ENCODE measurements at regions not wholly inside any gene's neighbourhood (a gene's known extent, or its start where the extent isn't known, plus 50 kb on each side); places are given as distances from the start of the nearest gene placed in this dataset.

- H3K27me3 Mint-ChIP-seq (ENCODE audit: insufficient read depth, unreplicated experiment) = no peaks in the 10 kb centered on the region
- Histone ChIP-seq H3K4me3 (ENCODE audit: low read depth, low read length) (no peak overlapping the region), H3K27me3 (replicated peaks; ENCODE audit: control insufficient read depth, insufficient read depth, low read length) (no peaks in the 10 kb centered on the region), H3K4me1 (peaks cover 7% of the 10 kb centered on the region), H3K9me3 (0 out of 2 replicates have a peak, but pooled peaks cover 4% of the 10 kb centered on the region), H3K36me3 (ENCODE audit: control insufficient read depth, insufficient read depth, low read length) (no peaks in the 10 kb centered on the region)
- no peaks in the 10 kb centered on the region for H3K36me3 Mint-ChIP-seq (ENCODE audit: insufficient read depth, unreplicated experiment)
- TF ChIP-seq, protein P1, sequence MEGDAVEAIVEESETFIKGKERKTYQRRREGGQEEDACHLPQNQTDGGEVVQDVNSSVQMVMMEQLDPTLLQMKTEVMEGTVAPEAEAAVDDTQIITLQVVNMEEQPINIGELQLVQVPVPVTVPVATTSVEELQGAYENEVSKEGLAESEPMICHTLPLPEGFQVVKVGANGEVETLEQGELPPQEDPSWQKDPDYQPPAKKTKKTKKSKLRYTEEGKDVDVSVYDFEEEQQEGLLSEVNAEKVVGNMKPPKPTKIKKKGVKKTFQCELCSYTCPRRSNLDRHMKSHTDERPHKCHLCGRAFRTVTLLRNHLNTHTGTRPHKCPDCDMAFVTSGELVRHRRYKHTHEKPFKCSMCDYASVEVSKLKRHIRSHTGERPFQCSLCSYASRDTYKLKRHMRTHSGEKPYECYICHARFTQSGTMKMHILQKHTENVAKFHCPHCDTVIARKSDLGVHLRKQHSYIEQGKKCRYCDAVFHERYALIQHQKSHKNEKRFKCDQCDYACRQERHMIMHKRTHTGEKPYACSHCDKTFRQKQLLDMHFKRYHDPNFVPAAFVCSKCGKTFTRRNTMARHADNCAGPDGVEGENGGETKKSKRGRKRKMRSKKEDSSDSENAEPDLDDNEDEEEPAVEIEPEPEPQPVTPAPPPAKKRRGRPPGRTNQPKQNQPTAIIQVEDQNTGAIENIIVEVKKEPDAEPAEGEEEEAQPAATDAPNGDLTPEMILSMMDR (IDR thresholded peaks at IDR 0.05; ENCODE audit: insufficient read depth in 1 of 2, low read depth in 1 of 2, low read length in 1 of 2, severe bottlenecking in 1 of 2, unreplicated experiment in 1 of 2) = no peak
- no TSS peak for BruUV-seq (replicated peaks)
- DNase-seq = no peak
- ChIA-PET POLR2A (no interaction called here), CTCF (no interaction called here)
- H3K4me3 Mint-ChIP-seq (ENCODE audit: unreplicated experiment) = no peak overlapping the region
- intact Hi-C loops (cut with micrococcal nuclease; ENCODE audit: unreplicated experiment) = no loop called here
- no peak overlapping the region for H3K27ac Mint-ChIP-seq (ENCODE audit: unreplicated experiment)
- no peaks in the 10 kb centered on the region for H3K9me3 Mint-ChIP-seq (ENCODE audit: unreplicated experiment)
- H3K4me1 Mint-ChIP-seq (ENCODE audit: low read depth, unreplicated experiment) = peaks cover 8% of the 10 kb centered on the region
These were observed 221.1 kb upstream of the ACTBL2 start for GRCh38 chr5:57703721-57704120.

GRCh38 chr5:57700484-57700883 lies 217.9 kb upstream of the ACTBL2 start:
- TF ChIP-seq, protein P1 (IDR thresholded peaks at IDR 0.05; ENCODE audit: insufficient read depth in 1 of 2, low read depth in 1 of 2, low read length in 1 of 2, severe bottlenecking in 1 of 2, unreplicated experiment in 1 of 2) = no peak
- peaks cover 12% of the 10 kb centered on the region for H3K4me1 ChIP-seq
- Mint-ChIP-seq H3K4me3 (ENCODE audit: unreplicated experiment) (no peak overlapping the region), H3K27ac (ENCODE audit: unreplicated experiment) (no peak overlapping the region), H3K4me1 (ENCODE audit: low read depth, unreplicated experiment) (peaks cover 8% of the 10 kb centered on the region), H3K27me3 (ENCODE audit: insufficient read depth, unreplicated experiment) (no peaks in the 10 kb centered on the region), H3K36me3 (ENCODE audit: insufficient read depth, unreplicated experiment) (no peaks in the 10 kb centered on the region), H3K9me3 (ENCODE audit: unreplicated experiment) (no peaks in the 10 kb centered on the region)
- ChIA-PET CTCF (no interaction called here), POLR2A (no interaction called here)
- H3K9me3 ChIP-seq = no peaks in the 10 kb centered on the region
- no peaks in the 10 kb centered on the region for H3K36me3 ChIP-seq (ENCODE audit: control insufficient read depth, insufficient read depth, low read length)
- BruUV-seq (replicated peaks) = no TSS peak
- H3K27me3 ChIP-seq (replicated peaks; ENCODE audit: control insufficient read depth, insufficient read depth, low read length) = no peaks in the 10 kb centered on the region
- intact Hi-C loops (cut with micrococcal nuclease; ENCODE audit: unreplicated experiment) = no loop called here
- DNase-seq = no peak
- H3K4me3 ChIP-seq (ENCODE audit: low read depth, low read length) = no peak overlapping the region

DNA sequence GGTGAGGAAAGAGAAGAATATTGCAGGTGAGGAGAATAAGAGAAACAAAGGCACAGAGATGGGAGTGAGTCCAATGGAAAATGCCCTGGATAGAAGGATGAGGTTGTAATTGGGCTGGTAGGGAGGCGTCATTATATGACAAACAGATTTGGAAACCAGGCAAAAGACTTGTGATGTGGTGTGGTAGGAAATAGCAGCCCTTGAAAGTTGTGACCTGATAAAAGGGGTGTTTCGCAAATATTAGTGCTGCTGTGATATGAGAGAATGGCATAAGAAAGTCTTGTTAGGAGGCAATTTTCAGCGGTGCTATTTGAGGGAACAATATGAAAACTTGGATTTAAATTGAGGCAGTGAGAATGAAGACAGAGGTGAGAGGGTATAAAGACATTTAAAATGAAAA lies 217.5 kb upstream of the ACTBL2 start:
- Mint-ChIP-seq H3K27ac (ENCODE audit: unreplicated experiment) (no peak overlapping the region), H3K4me1 (ENCODE audit: low read depth, unreplicated experiment) (peaks cover 11% of the 10 kb centered on the region), H3K9me3 (ENCODE audit: unreplicated experiment) (no peaks in the 10 kb centered on the region), H3K27me3 (ENCODE audit: insufficient read depth, unreplicated experiment) (no peaks in the 10 kb centered on the region), H3K36me3 (ENCODE audit: insufficient read depth, unreplicated experiment) (no peaks in the 10 kb centered on the region), H3K4me3 (ENCODE audit: unreplicated experiment) (no peak overlapping the region)
- no TSS peak for BruUV-seq (replicated peaks)
- H3K4me1 ChIP-seq = peaks cover 16% of the 10 kb centered on the region
- DNase-seq = no peak
- TF ChIP-seq, protein P1 (IDR thresholded peaks at IDR 0.05; ENCODE audit: insufficient read depth in 1 of 2, low read depth in 1 of 2, low read length in 1 of 2, severe bottlenecking in 1 of 2, unreplicated experiment in 1 of 2) = no peak
- ChIA-PET CTCF (no interaction called here), POLR2A (no interaction called here)
- no peaks in the 10 kb centered on the region for H3K36me3 ChIP-seq (ENCODE audit: control insufficient read depth, insufficient read depth, low read length)
- intact Hi-C loops (cut with micrococcal nuclease; ENCODE audit: unreplicated experiment) = no loop called here
- H3K9me3 ChIP-seq = no peaks in the 10 kb centered on the region
- H3K4me3 ChIP-seq (ENCODE audit: low read depth, low read length) = no peak overlapping the region
- no peaks in the 10 kb centered on the region for H3K27me3 ChIP-seq (replicated peaks; ENCODE audit: control insufficient read depth, insufficient read depth, low read length)
